Breast epithelium (tissue), 3 donors: ENCODE measurements at regions not wholly inside any gene's neighbourhood (a gene's known extent, or its start where the extent isn't known, plus 50 kb on each side); places are given as distances from the start of the nearest gene placed in this dataset.

Source experiments
- CTCF ChIP-seq, 3 donors: fragments of 450-650 bp; IDR thresholded peaks; one replicate each; pipeline ENCODE4 v1.5.1; 2016 to 2017; ENCODE audit warnings: antibody characterized with exemption in 3 of 3, mild to moderate bottlenecking in 3 of 3, moderate library complexity in 3 of 3
- POLR2A ChIP-seq: fragments of 450-650 bp; IDR thresholded peaks from one replicate; pipeline ENCODE4 v1.6.1; 2016; ENCODE audit warnings: antibody characterized with exemption, mild to moderate bottlenecking, moderate library complexity

- TF ChIP-seq CTCF (IDR thresholded peaks at IDR 0.05) (no peak), POLR2A (no peak)
Measured at GRCh38 chr4:18292411-18292810, 270.9 kb upstream of the LCORL start.
